MCF 10A (cell line): ENCODE measurements at regions not wholly inside any gene's neighbourhood (a gene's known extent, or its start where the extent isn't known, plus 50 kb on each side); places are given as distances from the start of the nearest gene placed in this dataset.

Experiments
- BruUV-seq: library from RNA; stranded (reverse); fragments of 400-500 nt; replicated peaks from 2 replicates; lab custom pipeline; 2021; lab: Mats Ljungman, UMichigan
- CTCF ChIA-PET: fragments of 300-600 bp; sonication (Branson Sonifier 250); formaldehyde crosslinking; extraction: SDS; loops from one replicate; lab custom pipeline; 2021; ENCODE audit warnings: antibody characterized with exemption, inconsistent platforms; lab: Yijun Ruan, JAX
- POLR2A ChIA-PET: fragments of 300-600, 350-650 bp; sonication (Branson Sonifier 250); formaldehyde crosslinking; extraction: SDS; loops from one replicate; lab custom pipeline; 2020; ENCODE audit warnings: antibody characterized with exemption, inconsistent platforms; lab: Yijun Ruan, JAX
- DNase-seq: peaks from one replicate; pipeline ENCODE4 v3.0.0-alpha.2; 2018; ENCODE audit not compliant: unreplicated experiment
- H3K27ac Mint-ChIP-seq: one replicate; pipeline ENCODE4 v1.8.0; 2022; ENCODE audit warnings: mild to moderate bottlenecking, low read depth, mixed read lengths; ENCODE audit not compliant: unreplicated experiment
- H3K27me3 Mint-ChIP-seq: one replicate; pipeline ENCODE4 v1.8.0; 2022; ENCODE audit warnings: mixed read lengths; ENCODE audit not compliant: insufficient read depth, unreplicated experiment
- H3K36me3 Mint-ChIP-seq: one replicate; pipeline ENCODE4 v1.8.0; 2022; ENCODE audit warnings: mild to moderate bottlenecking, moderate library complexity, mixed read lengths; ENCODE audit not compliant: insufficient read depth, unreplicated experiment
- H3K4me1 Mint-ChIP-seq: one replicate; pipeline ENCODE4 v1.8.0; 2022; ENCODE audit warnings: mixed read lengths; ENCODE audit not compliant: insufficient read depth, unreplicated experiment
- H3K4me3 Mint-ChIP-seq: one replicate; pipeline ENCODE4 v1.8.0; 2022; ENCODE audit warnings: mild to moderate bottlenecking, moderate library complexity, mixed read lengths; ENCODE audit not compliant: unreplicated experiment
- H3K9me3 Mint-ChIP-seq: one replicate; pipeline ENCODE4 v1.8.0; 2022; ENCODE audit warnings: mixed read lengths; ENCODE audit not compliant: unreplicated experiment
- CTCF ChIP-seq: fragments of 200-600 bp; IDR thresholded peaks from one replicate; pipeline ENCODE4 v1.8.0; 2022; ENCODE audit warnings: antibody characterized with exemption, mild to moderate bottlenecking; ENCODE audit not compliant: unreplicated experiment
- intact Hi-C: fragments of 100-400 bp; cut with micrococcal nuclease; formaldehyde crosslinking; loops from 2 replicates; pipeline ENCODE4 v1.14.1; 2022

- TF ChIP-seq CTCF = no peak
- BruUV-seq = no TSS peak
- Mint-ChIP-seq H3K4me3 (no peak overlapping the region), H3K27ac (no peak overlapping the region), H3K36me3 (no peaks in the 10 kb centered on the region), H3K9me3 (no peaks in the 10 kb centered on the region), H3K27me3 (no peaks in the 10 kb centered on the region), H3K4me1 (no peaks in the 10 kb centered on the region)
- POLR2A ChIA-PET = interaction anchor here (0.7 kb wide), 1 partner anchor 818 kb away, joined by 3 read pairs; no protein-coding TSS in a partner anchor
- CTCF ChIA-PET = interaction anchor here (0.6 kb wide), 1 partner anchor 49 kb away, joined by 5 read pairs; no protein-coding TSS in a partner anchor
- no peak for DNase-seq
- intact Hi-C loops = no loop called here
These were observed 921.9 kb downstream of the SQOR start for GRCh38 chr15:46556559-46557379.

- Mint-ChIP-seq H3K36me3 (no peaks in the 10 kb centered on the region), H3K27ac (no peak overlapping the region), H3K4me3 (no peak overlapping the region), H3K4me1 (no peaks in the 10 kb centered on the region), H3K9me3 (no peaks in the 10 kb centered on the region), H3K27me3 (no peaks in the 10 kb centered on the region)
- no peak for DNase-seq
- TF ChIP-seq CTCF = no peak
- CTCF ChIA-PET = interaction anchor here (0.6 kb wide), 2 partner anchors 460 to 1420 kb away, joined by 3 read pairs; no protein-coding TSS in a partner anchor
- BruUV-seq = no TSS peak
- intact Hi-C loops = no loop called here
- POLR2A ChIA-PET = no interaction called here
These were observed 933.1 kb downstream of the SQOR start for GRCh38 chr15:46567968-46568367.

GRCh38 chr15:46569781-46570180, 935.0 kb downstream of the SQOR start:
- CTCF ChIA-PET = no interaction called here
- no peak for TF ChIP-seq CTCF
- H3K27ac Mint-ChIP-seq = no peak overlapping the region
- no TSS peak for BruUV-seq
- H3K27me3 Mint-ChIP-seq = no peaks in the 10 kb centered on the region
- intact Hi-C loops = no loop called here
- DNase-seq = no peak
- H3K4me3 Mint-ChIP-seq = no peak overlapping the region
- H3K4me1 Mint-ChIP-seq = no peaks in the 10 kb centered on the region
- H3K36me3 Mint-ChIP-seq = no peaks in the 10 kb centered on the region
- H3K9me3 Mint-ChIP-seq = no peaks in the 10 kb centered on the region
- POLR2A ChIA-PET = interaction anchor here (0.5 kb wide), 1 partner anchor 245 kb away, joined by 4 read pairs; no protein-coding TSS in a partner anchor

GRCh38 chr15:46576646-46577395, 942.0 kb downstream of the SQOR start:
- no peak overlapping the region for H3K4me3 Mint-ChIP-seq
- BruUV-seq = no TSS peak

More at GRCh38 chr15:46576646-46577395, 942.0 kb downstream of the SQOR start:
- ChIA-PET CTCF (no interaction called here), POLR2A (no interaction called here)
- intact Hi-C loops = no loop called here
- Mint-ChIP-seq H3K9me3 (no peaks in the 10 kb centered on the region), H3K27me3 (no peaks in the 10 kb centered on the region), H3K4me1 (peaks cover 5% of the 10 kb centered on the region), H3K36me3 (no peaks in the 10 kb centered on the region), H3K27ac (no peak overlapping the region)
- DNase-seq = no peak
- no peak for TF ChIP-seq CTCF
